ENCODE measurements at regions not wholly inside any gene's neighbourhood (a gene's known extent, or its start where the extent isn't known, plus 50 kb on each side); places are given as distances from the start of the nearest gene placed in this dataset.
"Not testable (repeated sequence)": the region's sequence is repeated elsewhere in the genome, so short reads cannot be mapped to it uniquely, and the experiment has no call there.

GRCh38 chr5:158511454-158511853 lies 588.3 kb downstream of the EBF1 start:
- H3K9me3 Mint-ChIP-seq: peaks cover 12% of the 10 kb centered on the region
- no peaks in the 10 kb centered on the region for H3K27me3 Mint-ChIP-seq
- H3K4me3 Mint-ChIP-seq: no peak overlapping the region
- H3K36me3 Mint-ChIP-seq (ENCODE audit: low read depth): no peaks in the 10 kb centered on the region
- H3K27ac Mint-ChIP-seq: no peak overlapping the region
- intact Hi-C loops (cut with micrococcal nuclease): no loop called here
- peaks cover 6% of the 10 kb centered on the region for H3K4me1 Mint-ChIP-seq (ENCODE audit: low read depth)

- Mint-ChIP-seq H3K4me1 (ENCODE audit: low read depth) (peaks cover 6% of the 10 kb centered on the region), H3K27ac (no peak overlapping the region), H3K9me3 (peaks cover 21% of the 10 kb centered on the region), H3K36me3 (ENCODE audit: low read depth) (peaks cover 2% of the 10 kb centered on the region), H3K4me3 (no peak overlapping the region), H3K27me3 (no peaks in the 10 kb centered on the region)
- intact Hi-C loops (cut with micrococcal nuclease): no loop called here
Measured at GRCh38 chr5:158510479-158510878, 589.2 kb downstream of the EBF1 start.

- H3K27ac Mint-ChIP-seq: no peak overlapping the region
- H3K4me3 Mint-ChIP-seq: no peak overlapping the region
- peaks cover 9% of the 10 kb centered on the region for H3K4me1 Mint-ChIP-seq (ENCODE audit: low read depth)
- peaks cover 30% of the 10 kb centered on the region for H3K9me3 Mint-ChIP-seq
- no peaks in the 10 kb centered on the region for H3K27me3 Mint-ChIP-seq
- intact Hi-C loops (cut with micrococcal nuclease): no loop called here
- peaks cover 4% of the 10 kb centered on the region for H3K36me3 Mint-ChIP-seq (ENCODE audit: low read depth)
Measured at GRCh38 chr5:158506648-158507047, 593.1 kb downstream of the EBF1 start.

- no peaks in the 10 kb centered on the region for H3K27me3 Mint-ChIP-seq
- H3K9me3 Mint-ChIP-seq: peaks cover 30% of the 10 kb centered on the region
- H3K4me3 Mint-ChIP-seq: no peak overlapping the region
- intact Hi-C loops (cut with micrococcal nuclease): no loop called here
- peaks cover 4% of the 10 kb centered on the region for H3K36me3 Mint-ChIP-seq (ENCODE audit: low read depth)
- H3K27ac Mint-ChIP-seq: no peak overlapping the region
- peaks cover 9% of the 10 kb centered on the region for H3K4me1 Mint-ChIP-seq (ENCODE audit: low read depth)
Measured at GRCh38 chr5:158502686-158503085, 597.0 kb downstream of the EBF1 start.

- no peak overlapping the region for H3K27ac Mint-ChIP-seq
- intact Hi-C loops (cut with micrococcal nuclease): no loop called here
- H3K27me3 Mint-ChIP-seq: no peaks in the 10 kb centered on the region
- H3K36me3 Mint-ChIP-seq (ENCODE audit: low read depth): no peaks in the 10 kb centered on the region
- no peak overlapping the region for H3K4me3 Mint-ChIP-seq
- H3K9me3 Mint-ChIP-seq: peaks cover 4% of the 10 kb centered on the region
- peaks cover 9% of the 10 kb centered on the region for H3K4me1 Mint-ChIP-seq (ENCODE audit: low read depth)
Measured at GRCh38 chr5:158499892-158500418, 599.8 kb downstream of the EBF1 start.

- Mint-ChIP-seq H3K36me3 (ENCODE audit: low read depth) (no peaks in the 10 kb centered on the region), H3K9me3 (no peaks in the 10 kb centered on the region), H3K4me3 (no peak overlapping the region), H3K27ac (no peak overlapping the region), H3K27me3 (no peaks in the 10 kb centered on the region), H3K4me1 (ENCODE audit: low read depth) (peaks cover 9% of the 10 kb centered on the region)
- intact Hi-C loops (cut with micrococcal nuclease): no loop called here
Measured at GRCh38 chr5:158499075-158499891, 600.4 kb downstream of the EBF1 start.

GRCh38 chr5:158496624-158497023 lies 603.1 kb downstream of the EBF1 start:
- no peak overlapping the region for H3K4me3 Mint-ChIP-seq
- H3K36me3 Mint-ChIP-seq (ENCODE audit: low read depth): no peaks in the 10 kb centered on the region
- no peaks in the 10 kb centered on the region for H3K9me3 Mint-ChIP-seq
- H3K4me1 Mint-ChIP-seq (ENCODE audit: low read depth): no peaks in the 10 kb centered on the region
- no peak overlapping the region for H3K27ac Mint-ChIP-seq
- intact Hi-C loops (cut with micrococcal nuclease): no loop called here
- no peaks in the 10 kb centered on the region for H3K27me3 Mint-ChIP-seq

GRCh38 chr5:158494541-158494940 lies 605.2 kb downstream of the EBF1 start:
- Mint-ChIP-seq H3K27me3 (no peaks in the 10 kb centered on the region), H3K4me1 (ENCODE audit: low read depth) (no peaks in the 10 kb centered on the region), H3K27ac (no peak overlapping the region), H3K36me3 (ENCODE audit: low read depth) (no peaks in the 10 kb centered on the region), H3K4me3 (no peak overlapping the region), H3K9me3 (no peaks in the 10 kb centered on the region)
- intact Hi-C loops (cut with micrococcal nuclease): no loop called here

- H3K27me3 Mint-ChIP-seq; H3K36me3 Mint-ChIP-seq (ENCODE audit: low read depth); H3K27ac Mint-ChIP-seq; H3K4me3 Mint-ChIP-seq; H3K4me1 Mint-ChIP-seq (ENCODE audit: low read depth); intact Hi-C loops (cut with micrococcal nuclease); H3K9me3 Mint-ChIP-seq: not testable (repeated sequence)
Measured at GRCh38 chr5:158494044-158494443, 605.7 kb downstream of the EBF1 start.

GRCh38 chr5:158492841-158493242 lies 606.9 kb downstream of the EBF1 start:
- no peak overlapping the region for H3K27ac Mint-ChIP-seq
- intact Hi-C loops (cut with micrococcal nuclease): no loop called here
- H3K4me1 Mint-ChIP-seq (ENCODE audit: low read depth): no peaks in the 10 kb centered on the region
- no peaks in the 10 kb centered on the region for H3K36me3 Mint-ChIP-seq (ENCODE audit: low read depth)
- H3K27me3 Mint-ChIP-seq: no peaks in the 10 kb centered on the region
- H3K4me3 Mint-ChIP-seq: no peak overlapping the region
- H3K9me3 Mint-ChIP-seq: no peaks in the 10 kb centered on the region

- H3K9me3 Mint-ChIP-seq: no peaks in the 10 kb centered on the region
- H3K27ac Mint-ChIP-seq: no peak overlapping the region
- H3K4me1 Mint-ChIP-seq (ENCODE audit: low read depth): no peaks in the 10 kb centered on the region
- H3K36me3 Mint-ChIP-seq (ENCODE audit: low read depth): no peaks in the 10 kb centered on the region
- no peak overlapping the region for H3K4me3 Mint-ChIP-seq
- intact Hi-C loops (cut with micrococcal nuclease): no loop called here
- H3K27me3 Mint-ChIP-seq: no peaks in the 10 kb centered on the region
Measured at GRCh38 chr5:158492136-158492535, 607.6 kb downstream of the EBF1 start.

- no peaks in the 10 kb centered on the region for H3K36me3 Mint-ChIP-seq (ENCODE audit: low read depth)
- intact Hi-C loops (cut with micrococcal nuclease): no loop called here
- H3K4me3 Mint-ChIP-seq: no peak overlapping the region
- H3K27ac Mint-ChIP-seq: no peak overlapping the region
- H3K9me3 Mint-ChIP-seq: no peaks in the 10 kb centered on the region
- peaks cover 4% of the 10 kb centered on the region for H3K4me1 Mint-ChIP-seq (ENCODE audit: low read depth)
- H3K27me3 Mint-ChIP-seq: no peaks in the 10 kb centered on the region
Measured at GRCh38 chr5:158487664-158488063, 612.1 kb downstream of the EBF1 start.

- Mint-ChIP-seq H3K27ac (no peak overlapping the region), H3K27me3 (no peaks in the 10 kb centered on the region), H3K9me3 (no peaks in the 10 kb centered on the region), H3K4me1 (ENCODE audit: low read depth) (peaks cover 4% of the 10 kb centered on the region), H3K4me3 (no peak overlapping the region), H3K36me3 (ENCODE audit: low read depth) (no peaks in the 10 kb centered on the region)
- intact Hi-C loops (cut with micrococcal nuclease): no loop called here
Measured at GRCh38 chr5:158487156-158487555, 612.6 kb downstream of the EBF1 start.

- no peak overlapping the region for H3K4me3 Mint-ChIP-seq
- peaks cover 4% of the 10 kb centered on the region for H3K4me1 Mint-ChIP-seq (ENCODE audit: low read depth)
- intact Hi-C loops (cut with micrococcal nuclease): no loop called here
- no peaks in the 10 kb centered on the region for H3K36me3 Mint-ChIP-seq (ENCODE audit: low read depth)
- no peaks in the 10 kb centered on the region for H3K27me3 Mint-ChIP-seq
- no peak overlapping the region for H3K27ac Mint-ChIP-seq
- H3K9me3 Mint-ChIP-seq: no peaks in the 10 kb centered on the region
Measured at GRCh38 chr5:158486566-158486965, 613.1 kb downstream of the EBF1 start.

- Mint-ChIP-seq H3K27ac (no peak overlapping the region), H3K4me1 (ENCODE audit: low read depth) (peaks cover 4% of the 10 kb centered on the region), H3K36me3 (ENCODE audit: low read depth) (no peaks in the 10 kb centered on the region), H3K27me3 (no peaks in the 10 kb centered on the region), H3K9me3 (no peaks in the 10 kb centered on the region), H3K4me3 (no peak overlapping the region)
- intact Hi-C loops (cut with micrococcal nuclease): no loop called here
Measured at GRCh38 chr5:158485604-158486081, 614.1 kb downstream of the EBF1 start.
